Occipital lobe (tissue), 1 donor: ENCODE measurements at regions not wholly inside any gene's neighbourhood (a gene's known extent, or its start where the extent isn't known, plus 50 kb on each side); places are given as distances from the start of the nearest gene placed in this dataset.

Experiments
- DNase-seq: peaks from one replicate; lab custom pipeline; 2025; lab: John Stamatoyannopoulos, UW

GRCh38 chr7:106196460-106197021 is 84.4 kb upstream of the SYPL1 start:
- DNase-seq = no peak

DNA sequence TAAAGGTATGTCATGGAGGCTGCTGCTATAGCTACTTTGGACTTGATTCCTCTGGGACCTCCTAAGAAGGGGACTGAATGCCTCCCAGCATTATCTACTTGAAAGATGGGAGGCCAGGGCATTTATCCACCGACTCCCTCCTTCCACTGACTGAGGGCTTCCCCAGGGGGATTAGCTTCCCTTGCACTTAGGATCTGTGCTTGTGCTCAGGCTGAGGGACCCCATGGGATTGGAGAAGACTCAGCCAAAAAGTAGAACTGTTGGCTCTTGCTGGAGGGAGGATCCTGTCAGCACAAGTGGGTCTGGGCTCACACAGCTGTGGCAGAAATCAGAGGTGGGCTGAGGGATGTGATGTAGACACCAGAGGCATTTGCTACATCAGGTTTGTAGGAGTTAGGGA is 81.5 kb upstream of the SYPL1 start:
- no peak for DNase-seq

DNA sequence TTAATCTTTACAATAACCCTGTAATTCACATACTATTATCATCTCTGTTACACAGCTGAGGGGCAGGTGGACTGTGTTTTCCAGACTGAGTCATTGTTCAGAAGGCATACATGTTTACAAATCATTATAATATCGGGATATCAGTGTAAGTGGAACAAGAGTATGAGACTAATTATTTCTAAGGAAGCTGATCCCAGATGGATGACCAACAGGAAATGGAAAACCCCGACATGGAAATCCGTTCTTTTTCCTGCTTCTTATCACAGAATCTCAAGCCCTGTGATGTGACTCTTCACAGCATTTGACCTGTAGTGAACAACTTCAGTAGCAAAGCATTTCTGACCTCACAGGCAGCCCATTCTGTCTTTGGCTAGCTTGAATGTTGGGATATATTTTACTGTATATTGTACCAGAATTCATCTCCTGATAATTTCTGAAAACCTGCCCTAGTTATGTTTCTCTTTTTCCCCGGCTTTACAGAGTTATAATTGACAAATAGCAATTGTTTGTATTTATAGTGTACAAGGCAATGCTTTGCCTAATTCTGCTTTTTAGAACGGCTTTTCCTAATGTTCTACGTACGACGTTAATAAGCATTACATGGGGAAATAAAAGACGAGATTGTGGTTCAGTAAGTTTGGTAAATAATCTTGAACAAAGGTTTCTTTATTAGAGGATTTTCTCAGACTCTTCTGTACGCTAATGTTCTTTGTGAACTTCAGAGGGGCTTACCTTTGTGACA is 78.6 kb upstream of the SYPL1 start:
- no peak for DNase-seq

DNA sequence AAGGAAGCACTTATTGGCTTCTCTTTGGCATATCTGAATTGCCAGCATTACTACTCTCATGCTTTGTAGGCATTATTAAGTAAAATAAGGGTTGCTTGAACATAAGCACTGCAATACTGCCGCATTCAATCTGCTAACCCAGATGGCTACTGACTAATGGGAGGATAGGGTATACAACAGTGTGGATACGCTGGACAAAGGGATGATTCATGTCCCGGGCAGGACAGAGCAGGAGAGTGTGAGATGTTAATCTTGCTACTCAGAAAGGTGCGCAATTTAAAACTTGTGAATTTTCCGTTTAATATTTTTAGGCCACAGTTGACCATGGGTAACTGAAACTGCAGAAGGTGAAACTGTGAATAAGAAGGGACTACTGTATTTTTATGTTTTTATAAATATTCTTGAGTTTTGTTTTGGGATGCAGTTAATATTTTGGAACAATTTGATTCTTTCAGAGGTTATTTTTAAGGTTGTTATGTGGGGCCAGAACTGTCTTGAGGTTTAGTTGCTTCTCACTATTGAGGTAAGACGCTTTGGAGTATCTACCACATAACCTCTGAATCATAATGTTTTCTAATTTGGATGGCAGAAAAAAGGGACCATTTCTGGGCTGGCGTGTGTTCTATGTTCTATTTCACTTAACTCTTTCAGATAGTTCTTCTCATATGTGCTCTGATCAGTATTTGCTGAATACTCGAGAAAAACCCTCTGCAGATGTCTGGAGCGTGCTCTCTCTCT is 75.7 kb upstream of the SYPL1 start:
- no peak for DNase-seq

GRCh38 chr7:106185719-106186118 is 73.6 kb upstream of the SYPL1 start:
- no peak for DNase-seq

- no peak for DNase-seq
Measured at GRCh38 chr7:106183952-106184351, 71.8 kb upstream of the SYPL1 start.

DNA sequence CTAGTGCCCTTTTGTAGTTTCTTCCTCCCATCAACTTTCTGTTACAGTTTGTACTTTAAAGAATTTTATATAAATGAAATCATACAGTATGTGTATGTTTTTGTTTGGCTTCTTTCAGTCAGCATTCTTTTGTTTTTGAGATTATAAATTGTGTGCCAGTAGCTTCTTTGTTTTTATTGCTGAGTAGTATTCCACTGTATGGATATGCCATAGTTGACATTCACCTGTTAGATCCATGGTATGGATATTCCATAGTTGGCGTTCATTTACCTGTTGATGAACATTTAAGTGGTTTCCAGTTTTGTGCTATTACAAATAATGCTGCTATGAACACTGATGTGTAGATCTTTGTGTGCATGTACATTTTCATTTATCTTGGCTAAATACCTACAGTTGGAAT is 70.8 kb upstream of the SYPL1 start:
- no peak for DNase-seq

DNA sequence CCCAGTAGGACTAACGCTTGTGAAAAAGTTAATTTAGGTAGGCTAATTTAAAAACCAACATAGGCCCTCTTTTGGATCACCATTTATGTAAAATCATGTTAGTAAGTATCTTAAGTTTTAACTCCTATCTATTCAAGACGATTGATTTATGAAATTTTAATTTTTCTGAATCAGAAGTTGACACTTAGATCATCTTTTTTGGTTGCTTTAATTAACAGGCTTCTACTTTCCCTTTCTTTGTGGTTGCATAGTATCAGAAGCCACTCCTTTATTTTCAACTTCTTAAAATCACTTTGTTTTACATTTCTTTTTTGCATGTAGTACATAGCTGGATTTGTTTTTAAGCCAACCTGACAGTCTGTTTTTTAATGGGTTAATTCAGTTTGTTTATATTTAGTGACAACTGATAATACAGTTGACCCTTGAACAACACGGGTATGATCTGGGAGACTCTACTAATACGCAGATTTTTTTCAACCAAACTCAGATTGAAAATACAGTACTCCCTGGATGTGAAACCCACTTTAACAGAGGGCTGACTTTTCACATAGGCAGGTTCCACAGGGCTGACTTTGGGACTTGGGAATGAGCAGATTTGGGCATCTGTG is 69.7 kb upstream of the SYPL1 start:
- DNase-seq = no peak

DNA sequence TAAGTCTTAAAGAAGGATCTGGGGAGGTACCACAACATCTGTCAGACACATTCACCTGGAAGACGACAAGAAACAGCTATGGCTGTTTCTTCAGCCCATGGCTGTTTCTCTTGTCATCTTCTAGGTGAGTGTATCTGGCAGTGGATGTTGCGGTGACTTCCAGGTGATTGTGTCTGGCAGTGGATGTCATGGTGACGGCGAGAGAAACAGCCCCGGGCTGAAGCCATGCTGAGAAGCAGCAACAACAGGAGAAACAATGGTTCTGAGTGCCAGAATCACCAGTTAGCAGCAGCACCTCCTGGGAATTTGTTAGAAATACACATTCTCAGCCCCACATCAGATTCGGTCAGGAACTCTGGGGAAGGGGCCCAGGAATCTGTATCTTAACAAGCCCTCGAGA is 68.6 kb upstream of the SYPL1 start:
- DNase-seq = no peak

GRCh38 chr7:106179256-106179655 is 67.1 kb upstream of the SYPL1 start:
- DNase-seq = no peak

DNA sequence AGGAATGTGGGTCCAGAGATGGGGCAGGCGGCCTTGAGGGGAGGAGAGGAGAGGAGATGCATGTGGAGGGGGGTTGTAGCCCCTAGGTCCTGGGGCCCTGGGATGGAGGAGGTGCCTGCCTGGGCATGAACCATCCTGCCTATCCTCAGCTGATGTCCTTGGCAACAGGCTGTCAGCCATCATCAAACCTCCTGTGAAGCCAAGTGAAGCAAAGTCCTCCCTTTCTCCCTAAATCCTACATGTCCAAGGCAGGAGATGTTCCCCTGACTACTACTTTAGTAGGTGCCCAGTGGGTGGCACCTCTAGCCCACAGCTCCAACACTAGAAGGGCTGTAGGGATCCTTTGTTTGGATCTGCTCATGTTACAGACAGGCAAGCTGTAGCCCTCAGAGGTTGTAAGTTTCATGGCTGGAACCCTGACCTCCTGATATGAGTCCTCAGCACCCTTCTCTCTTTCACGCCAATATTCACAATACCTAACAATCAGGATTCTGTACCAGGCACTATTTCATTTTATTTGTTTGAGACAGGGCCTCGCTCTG is 66.6 kb upstream of the SYPL1 start:
- no peak for DNase-seq

DNA sequence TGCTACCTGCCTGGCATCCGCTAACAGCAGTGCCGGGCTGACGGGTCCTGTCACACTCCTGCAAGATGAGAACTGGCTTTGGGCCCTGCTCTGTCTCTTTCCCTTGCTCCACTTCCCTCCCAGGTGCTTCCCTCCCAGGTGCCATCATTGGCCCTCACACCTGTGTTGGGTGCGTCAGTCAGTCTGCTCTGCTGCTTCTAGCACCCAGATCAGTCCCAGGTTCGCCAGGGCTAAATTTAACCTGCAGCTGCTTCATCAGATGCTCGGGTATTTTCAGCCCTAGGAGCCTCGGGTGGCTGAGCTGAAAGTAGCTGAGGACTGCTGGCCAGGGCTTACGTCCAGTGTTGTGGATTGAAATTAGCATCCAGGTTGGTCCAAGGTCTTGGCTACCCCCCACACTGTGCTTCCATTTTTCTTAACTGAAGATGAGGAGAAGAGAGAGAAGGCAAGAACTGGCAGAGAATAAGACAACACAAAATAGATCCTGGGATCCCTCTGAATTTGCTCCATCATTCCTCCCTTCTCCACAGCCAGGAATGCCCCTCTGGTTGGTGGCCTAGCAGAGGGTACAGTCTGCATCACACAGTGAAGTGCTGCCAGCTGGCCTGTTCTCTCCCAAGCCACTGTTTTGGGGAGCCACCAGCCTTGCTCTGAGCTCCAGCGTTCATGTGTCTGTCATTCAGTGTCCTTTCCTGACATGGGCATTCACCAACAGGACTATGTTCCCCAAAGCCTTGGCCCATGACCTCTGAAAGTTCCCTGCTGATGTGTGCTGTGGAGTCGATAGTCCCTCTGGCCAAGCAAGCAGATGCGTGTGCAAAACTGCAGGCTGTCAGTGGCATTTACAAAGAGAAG is 65.9 kb upstream of the SYPL1 start:
- peak; percentile 38 for DNase-seq

DNA sequence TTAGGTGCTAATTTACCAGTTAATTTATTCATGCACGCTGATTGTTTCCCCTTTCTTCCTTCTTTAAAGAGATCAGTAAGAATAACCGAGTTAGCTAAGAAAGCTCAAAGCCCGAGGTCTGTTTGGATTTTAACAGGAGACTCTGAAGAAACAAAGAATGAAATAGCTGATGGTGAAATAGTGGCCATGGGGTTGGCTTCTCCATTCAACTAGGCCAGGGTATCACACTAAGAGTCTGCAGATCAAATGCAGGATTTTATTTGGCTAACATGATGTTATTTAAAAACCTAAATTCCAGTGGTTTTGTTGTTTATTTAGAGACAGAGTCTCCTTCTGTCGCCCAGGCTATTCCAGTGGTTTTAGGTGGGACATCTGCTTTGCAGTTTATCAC is 65.2 kb upstream of the SYPL1 start:
- no peak for DNase-seq

DNA sequence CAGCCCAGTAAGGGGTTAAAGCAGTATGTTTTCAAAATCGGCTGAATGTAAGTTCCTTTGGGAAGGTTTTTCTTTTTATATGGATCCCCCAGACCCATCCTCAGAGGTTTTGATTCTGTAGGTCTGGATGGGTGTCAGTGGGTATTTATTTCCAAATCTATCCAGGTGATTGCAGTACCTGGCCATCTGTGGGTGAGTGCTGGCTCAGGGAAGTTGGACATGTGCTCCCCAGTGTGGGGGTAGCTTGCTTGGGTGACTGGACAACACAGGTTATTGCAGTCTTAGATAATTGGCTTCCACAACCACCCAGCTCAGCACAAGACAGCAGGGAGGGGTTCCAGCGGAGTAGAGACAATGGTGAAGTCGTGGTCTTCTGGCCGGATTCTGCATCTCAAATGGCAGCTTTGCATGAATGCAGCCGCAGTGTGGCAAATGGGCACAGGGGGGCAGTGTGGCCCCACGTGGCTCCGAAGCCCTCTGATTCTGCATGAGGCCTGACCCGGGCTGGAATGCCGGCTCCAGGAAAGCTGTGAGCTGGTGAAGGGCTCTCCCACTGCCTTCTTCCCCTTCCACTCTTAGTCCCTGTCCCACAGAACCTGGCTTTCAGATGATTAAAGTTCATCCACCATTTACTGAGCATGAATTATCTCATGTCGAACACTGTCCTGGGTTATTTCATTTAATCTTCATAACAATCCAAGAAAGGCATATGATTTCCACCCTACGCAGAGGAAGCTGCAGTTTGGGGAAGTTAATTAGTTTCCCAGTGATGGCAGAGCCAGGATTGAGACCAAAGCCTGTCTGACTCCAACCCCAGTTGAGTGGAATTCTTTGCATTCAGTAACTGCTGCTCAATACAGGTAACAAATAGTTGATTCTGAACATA is 64.5 kb upstream of the SYPL1 start:
- DNase-seq = peak; percentile 63

- no peak for DNase-seq
Measured at GRCh38 chr7:106175507-106175906, 63.4 kb upstream of the SYPL1 start.

GRCh38 chr7:106170651-106171050 is 58.5 kb upstream of the SYPL1 start:
- DNase-seq = no peak

- DNase-seq = no peak
Measured at GRCh38 chr7:106169821-106170610, 57.9 kb upstream of the SYPL1 start.

- DNase-seq = no peak
Measured at GRCh38 chr7:106167439-106168136, 55.5 kb upstream of the SYPL1 start.
